ENCODE measurements at regions not wholly inside any gene's neighbourhood (a gene's known extent, or its start where the extent isn't known, plus 50 kb on each side); places are given as distances from the start of the nearest gene placed in this dataset.

- no peak overlapping the region for H3K27ac ChIP-seq
- H3K9me3 ChIP-seq (replicated peaks in 1 of 3) = no peaks in the 10 kb centered on the region
- intact Hi-C loops (cut with DNase I) = no loop called here
- no peak overlapping the region for H3K4me3 ChIP-seq
- 78 to 81% (median 80%) methylated on average over 10 to 17 of the region's 17 CpGs for WGBS, 4 donors
- TF ChIP-seq POLR2A (IDR thresholded peaks at IDR 0.05) = no peak
- no peak for TF ChIP-seq CTCF (IDR thresholded peaks at IDR 0.05)
- no peaks in the 10 kb centered on the region for H3K36me3 ChIP-seq (replicated peaks in 1 of 2)
- H3K27me3 ChIP-seq = no peaks in the 10 kb centered on the region
- DNase-seq = no peak
- H3K4me1 ChIP-seq (replicated peaks in 1 of 2) = no peaks in the 10 kb centered on the region
These were observed 167.3 kb upstream of the ALKAL2 start for GRCh38 chr2:455015-455705.

GRCh38 chr2:453132-453531, 165.2 kb upstream of the ALKAL2 start:
- Histone ChIP-seq H3K4me1 (replicated peaks in 1 of 2) (no peaks in the 10 kb centered on the region), H3K27me3 (no peaks in the 10 kb centered on the region), H3K36me3 (replicated peaks in 1 of 2) (no peaks in the 10 kb centered on the region), H3K9me3 (replicated peaks in 1 of 3) (no peaks in the 10 kb centered on the region), H3K4me3 (no peak overlapping the region), H3K27ac (no peak overlapping the region)
- intact Hi-C loops (cut with DNase I) = no loop called here
- WGBS, 4 donors = 79 to 82% (median 80%) methylated on average over 11 of the region's 11 CpGs
- no peak for DNase-seq
- TF ChIP-seq CTCF (IDR thresholded peaks at IDR 0.05) = no peak
- no peak for TF ChIP-seq POLR2A (IDR thresholded peaks at IDR 0.05)

GRCh38 chr2:451495-451894, 163.6 kb upstream of the ALKAL2 start:
- Histone ChIP-seq H3K4me3 (no peak overlapping the region), H3K27me3 (no peaks in the 10 kb centered on the region), H3K9me3 (replicated peaks in 1 of 3) (no peaks in the 10 kb centered on the region), H3K36me3 (replicated peaks in 1 of 2) (no peaks in the 10 kb centered on the region), H3K27ac (no peak overlapping the region), H3K4me1 (replicated peaks in 1 of 2) (no peaks in the 10 kb centered on the region)
- DNase-seq = no peak
- intact Hi-C loops (cut with DNase I) = no loop called here
- WGBS, 4 donors = 85 to 94% (median 90%) methylated on average over 16 of the region's 16 CpGs
- TF ChIP-seq CTCF (IDR thresholded peaks at IDR 0.05) (no peak), POLR2A (IDR thresholded peaks at IDR 0.05) (no peak)

- H3K27ac ChIP-seq = no peak overlapping the region
- no peaks in the 10 kb centered on the region for H3K9me3 ChIP-seq (replicated peaks in 1 of 3)
- intact Hi-C loops (cut with DNase I) = no loop called here
- 73 to 93% (median 80%) methylated on average over 6 of the region's 6 CpGs for WGBS, 4 donors
- H3K27me3 ChIP-seq = no peaks in the 10 kb centered on the region
- no peaks in the 10 kb centered on the region for H3K4me1 ChIP-seq (replicated peaks in 1 of 2)
- no peaks in the 10 kb centered on the region for H3K36me3 ChIP-seq (replicated peaks in 1 of 2)
- no peak overlapping the region for H3K4me3 ChIP-seq
- TF ChIP-seq CTCF (IDR thresholded peaks at IDR 0.05) (no peak), POLR2A (IDR thresholded peaks at IDR 0.05) (no peak)
- no peak for DNase-seq
These were observed 161.6 kb upstream of the ALKAL2 start for GRCh38 chr2:449246-450067.
